ENCODE measurements at regions not wholly inside any gene's neighbourhood (a gene's known extent, or its start where the extent isn't known, plus 50 kb on each side); places are given as distances from the start of the nearest gene placed in this dataset.
"Not testable (repeated sequence)": the region's sequence is repeated elsewhere in the genome, so short reads cannot be mapped to it uniquely, and the experiment has no call there.

GRCh38 chr3:15903759-15904720 lies 106.3 kb upstream of the ANKRD28 start:
- DNase-seq: no peak

DNA sequence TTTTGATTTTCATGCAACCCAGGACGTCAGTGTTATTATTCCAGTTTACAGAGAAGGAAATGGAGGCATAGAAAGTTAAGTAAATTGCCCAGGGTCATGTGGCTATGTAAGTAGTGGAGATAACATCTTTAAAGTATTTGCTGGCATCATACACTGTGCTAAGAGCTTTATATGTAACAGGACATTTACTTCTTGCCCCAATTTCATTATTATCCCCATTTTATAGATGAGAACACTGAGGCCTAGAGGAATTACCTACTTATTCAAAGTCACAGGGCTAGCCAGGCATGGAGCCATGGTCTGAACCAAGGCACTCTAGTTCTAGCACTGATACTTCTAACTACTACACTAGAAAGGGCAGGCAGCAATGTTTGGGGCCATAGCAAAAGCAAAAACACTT lies 107.3 kb upstream of the ANKRD28 start:
- no peak for DNase-seq

DNA sequence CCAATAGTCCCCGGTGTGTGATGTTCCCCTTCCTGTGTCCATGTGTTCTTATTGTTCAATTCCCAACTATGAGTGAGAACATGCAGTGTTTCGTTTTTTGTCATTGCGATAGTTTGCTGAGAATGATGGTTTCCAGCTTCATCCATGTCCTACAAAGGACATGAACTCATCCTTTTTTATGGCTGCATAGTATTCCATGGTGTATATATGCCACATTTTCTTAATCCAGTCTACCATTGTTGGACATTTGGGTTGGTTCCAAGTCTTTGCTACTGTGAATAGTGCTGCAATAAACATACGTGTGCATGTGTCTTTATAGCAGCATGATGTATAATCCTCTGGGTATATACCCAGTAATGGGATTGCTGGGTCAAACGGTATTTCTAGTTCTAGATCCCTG lies 109.6 kb upstream of the ANKRD28 start:
- DNase-seq: not testable (repeated sequence)

GRCh38 chr3:15918988-15919387 lies 121.2 kb upstream of the ANKRD28 start:
- no peak for DNase-seq

DNA sequence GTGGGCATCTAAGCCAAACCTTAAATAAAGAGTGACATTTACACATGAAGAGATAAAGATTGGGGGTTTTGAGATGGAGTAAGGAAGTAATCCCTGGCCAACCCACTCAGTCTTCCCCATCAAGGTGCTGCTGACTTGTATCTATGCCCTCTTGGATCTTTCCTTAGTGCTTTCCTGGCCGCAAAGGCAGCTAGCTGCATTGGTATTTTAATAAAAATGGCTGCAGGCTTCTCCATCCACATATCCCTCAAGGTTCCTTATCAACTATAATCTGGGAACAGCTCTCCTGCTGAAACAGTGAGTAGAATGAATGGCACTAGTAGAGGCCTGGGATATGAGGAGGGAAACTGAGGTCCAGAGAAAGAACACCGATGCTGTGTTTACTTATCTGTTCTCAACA lies 122.2 kb upstream of the ANKRD28 start:
- DNase-seq: no peak

DNA sequence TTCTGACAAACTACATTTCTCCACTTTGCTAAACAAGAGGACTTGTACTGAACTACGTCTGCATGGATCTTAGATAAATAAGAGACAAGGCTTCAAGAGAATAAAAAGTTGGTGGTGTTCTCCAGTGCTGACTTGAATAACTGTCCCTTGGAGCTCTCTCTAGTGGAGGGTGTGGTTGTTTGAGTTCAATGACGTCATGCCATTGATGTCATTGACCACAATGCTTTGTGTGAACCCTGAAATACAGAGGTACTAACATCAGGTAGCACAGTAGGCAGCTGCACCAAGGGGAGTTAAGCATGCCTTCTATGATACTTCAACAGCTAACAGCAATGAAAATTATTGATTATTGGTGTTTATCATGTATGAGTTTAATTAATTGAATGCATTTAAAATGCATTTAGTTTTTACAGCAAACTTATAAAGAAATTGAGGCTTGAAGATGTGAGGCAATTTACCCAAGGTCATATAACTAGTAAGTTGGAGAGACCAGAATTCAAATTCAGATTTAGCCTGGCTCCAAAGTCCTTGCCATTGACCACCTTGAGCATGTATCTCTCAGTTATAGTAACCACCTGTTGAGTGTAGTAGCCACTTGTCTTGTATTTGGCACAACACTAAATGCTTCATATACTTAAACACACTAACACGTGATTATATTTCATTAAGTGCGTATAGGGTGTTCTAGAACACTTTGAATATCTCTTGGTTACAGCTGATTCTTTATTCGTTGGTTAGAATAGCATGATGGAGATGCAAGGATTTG lies 126.0 kb upstream of the ANKRD28 start:
- no peak for DNase-seq

- peak; percentile 83 for DNase-seq
These were observed 127.1 kb upstream of the ANKRD28 start for GRCh38 chr3:15924914-15925313.

DNA sequence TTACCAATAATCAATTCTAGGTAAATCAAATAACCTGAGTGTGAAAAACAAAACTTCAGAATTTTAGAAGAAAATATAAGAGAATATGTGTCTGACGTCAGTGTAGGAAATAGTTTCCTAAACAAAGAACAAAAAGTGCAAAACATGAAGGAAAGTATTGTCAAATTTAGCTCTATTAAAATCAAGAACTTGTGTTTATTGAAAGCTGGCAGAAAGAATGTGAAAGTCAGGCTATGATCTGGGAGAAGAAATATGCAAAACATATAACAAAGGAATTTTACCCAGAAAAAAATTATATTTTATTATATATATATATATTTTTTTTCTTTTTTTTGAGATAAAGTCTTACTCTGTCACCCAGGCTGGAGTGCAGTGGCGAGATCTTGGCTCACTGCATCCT lies 129.1 kb upstream of the ANKRD28 start:
- no peak for DNase-seq

GRCh38 chr3:15927969-15928368 lies 130.2 kb upstream of the ANKRD28 start:
- no peak for DNase-seq

DNA sequence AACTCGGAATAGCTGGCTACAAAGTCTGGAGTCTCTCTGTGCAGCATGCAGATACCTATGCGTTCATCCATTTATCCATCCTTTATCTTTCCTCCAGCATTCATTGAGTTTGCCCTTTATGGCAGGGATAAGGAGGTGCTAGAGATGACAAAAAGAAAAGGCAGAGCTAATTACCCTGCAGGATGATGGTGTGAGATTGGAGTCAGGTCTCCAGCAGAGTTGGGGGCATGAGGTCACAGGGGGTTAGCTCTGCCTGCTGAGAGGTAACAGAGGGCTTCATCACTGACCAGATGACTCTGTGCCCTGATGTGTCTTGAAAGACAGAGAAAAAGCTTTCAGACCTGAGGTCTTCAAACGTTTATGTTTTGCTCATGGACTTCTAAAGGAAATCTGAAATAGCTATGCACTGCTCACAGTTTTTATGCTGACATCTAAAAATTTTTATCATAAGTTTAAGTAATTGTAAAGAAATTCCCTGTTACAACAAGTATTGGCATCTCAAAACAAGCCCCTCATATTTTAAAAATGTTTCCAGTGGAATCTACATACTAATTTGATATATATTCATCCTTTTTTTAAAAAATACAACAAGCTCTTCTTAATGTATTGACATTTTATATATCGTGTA lies 132.3 kb upstream of the ANKRD28 start:
- DNase-seq: no peak

DNA sequence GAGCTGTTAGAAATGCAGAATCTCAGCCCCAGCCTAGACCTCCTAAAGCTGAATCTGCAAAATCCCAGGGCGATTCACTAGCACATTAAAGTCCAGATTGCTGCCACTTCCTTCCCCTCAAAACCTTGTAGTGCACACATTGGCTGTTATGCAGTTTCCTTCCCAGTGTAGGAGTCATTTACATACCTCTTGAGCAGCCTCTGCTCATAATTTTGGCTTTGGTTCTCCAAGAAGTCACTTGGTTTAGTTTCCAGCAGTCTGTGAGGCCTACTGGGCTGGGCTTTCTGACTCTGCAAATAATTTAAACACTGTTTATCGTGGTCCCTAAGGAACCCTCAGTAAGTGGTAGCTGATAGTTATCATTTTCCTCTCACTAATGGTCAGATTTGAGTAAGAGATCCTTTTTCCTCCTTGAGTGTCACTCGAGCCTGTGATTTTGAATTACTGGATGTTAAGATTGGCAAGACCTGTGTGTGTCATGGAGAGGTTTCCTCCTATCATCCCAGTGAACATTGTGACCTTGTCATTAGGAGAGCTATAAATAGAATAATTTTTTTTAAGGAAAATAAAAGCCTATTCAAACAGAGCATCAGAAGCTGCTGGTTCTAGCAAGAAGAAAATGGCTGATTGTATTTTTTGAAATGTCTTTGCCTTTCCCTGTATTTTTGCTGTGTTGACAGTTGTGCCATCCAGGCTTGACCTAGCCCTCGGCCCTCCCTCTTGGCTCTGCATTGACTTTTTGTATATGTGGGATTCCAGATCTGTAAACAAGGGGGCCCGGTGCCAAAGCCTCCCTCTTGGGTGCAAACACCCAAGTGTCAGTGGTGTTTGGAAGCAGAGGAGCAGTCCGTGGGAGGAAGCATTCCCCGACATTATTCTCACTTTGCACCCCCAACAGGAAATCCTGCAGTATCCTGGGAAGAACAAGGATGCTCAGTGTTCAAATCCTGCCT lies 134.8 kb upstream of the ANKRD28 start:
- no peak for DNase-seq

GRCh38 chr3:15933439-15934139 lies 135.8 kb upstream of the ANKRD28 start:
- no peak for DNase-seq

- no peak for DNase-seq
These were observed 136.8 kb upstream of the ANKRD28 start for GRCh38 chr3:15934389-15935195.

- no peak for DNase-seq
These were observed 138.5 kb upstream of the ANKRD28 start for GRCh38 chr3:15936312-15936711.

- DNase-seq: no peak
These were observed 142.9 kb upstream of the ANKRD28 start for GRCh38 chr3:15940641-15941040.

- not testable (repeated sequence) for DNase-seq
These were observed 143.7 kb upstream of the ANKRD28 start for GRCh38 chr3:15941457-15941856.

- no peak for DNase-seq
These were observed 144.2 kb upstream of the ANKRD28 start for GRCh38 chr3:15941958-15942357.

GRCh38 chr3:15942462-15942861 lies 144.7 kb upstream of the ANKRD28 start:
- no peak for DNase-seq

- no peak for DNase-seq
These were observed 145.2 kb upstream of the ANKRD28 start for GRCh38 chr3:15942936-15943335.

DNA sequence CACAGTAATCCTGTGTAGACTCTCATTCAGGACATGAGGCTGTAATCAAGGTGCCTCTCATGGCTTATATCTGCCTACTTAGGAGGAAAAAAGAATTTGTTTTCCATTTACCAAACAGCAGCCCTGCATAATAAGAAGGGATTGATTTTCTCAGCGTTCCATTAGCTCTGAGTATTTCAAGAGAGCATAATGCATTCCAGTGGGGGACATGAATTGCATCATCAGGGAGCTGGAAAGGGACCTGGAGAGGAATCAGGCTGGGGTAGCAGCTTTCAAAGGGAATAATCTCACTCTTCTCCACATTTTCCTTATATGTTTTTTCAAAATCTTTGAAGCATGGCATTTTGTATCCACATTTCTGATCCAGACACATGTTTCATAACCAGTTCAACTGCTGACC lies 150.6 kb upstream of the ANKRD28 start:
- no peak for DNase-seq

Data from NCI-H774 (cell line).